NB4 (cell line): ENCODE measurements at regions not wholly inside any gene's neighbourhood (a gene's known extent, or its start where the extent isn't known, plus 50 kb on each side); places are given as distances from the start of the nearest gene placed in this dataset.

Experiments used
- MAX ChIP-seq: IDR thresholded peaks from 2 replicates; pipeline ENCODE4 v1.6.1; 2011; ENCODE audit warnings: low read depth, low read length
- MYC ChIP-seq: IDR thresholded peaks from 2 replicates; pipeline ENCODE4 v1.6.1; 2011; ENCODE audit warnings: low read depth, low read length
- POLR2A ChIP-seq: IDR thresholded peaks from 2 replicates; pipeline ENCODE4 v1.6.1; 2011; ENCODE audit warnings: mild to moderate bottlenecking; ENCODE audit not compliant: insufficient read length; ENCODE audit errors: extremely low read depth
- TF ChIP-seq, protein P1 (sequence below): IDR thresholded peaks from one replicate; pipeline ENCODE4 v1.5.1; 2012; ENCODE audit warnings: low read depth, low read length

DNA sequence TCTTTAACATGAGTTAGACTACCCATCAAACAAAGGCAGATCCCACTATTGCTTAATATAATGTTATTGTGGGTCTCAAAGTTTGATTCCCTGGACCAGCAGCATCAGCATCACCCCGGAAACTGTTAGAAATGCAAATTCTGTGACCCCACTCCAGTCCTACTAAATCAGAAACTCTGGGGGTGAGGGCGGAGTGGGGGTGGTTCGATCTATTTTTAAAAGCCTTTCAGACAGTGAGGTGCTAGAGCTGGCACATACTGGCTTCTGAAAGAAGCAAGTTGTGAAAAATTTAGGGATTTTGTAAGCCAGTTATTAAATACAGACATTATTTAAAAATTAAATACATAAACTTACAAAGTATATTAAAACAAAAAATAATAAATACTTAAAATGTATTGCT lies 513.2 kb downstream of the NFIB start:
- TF ChIP-seq, protein P1, sequence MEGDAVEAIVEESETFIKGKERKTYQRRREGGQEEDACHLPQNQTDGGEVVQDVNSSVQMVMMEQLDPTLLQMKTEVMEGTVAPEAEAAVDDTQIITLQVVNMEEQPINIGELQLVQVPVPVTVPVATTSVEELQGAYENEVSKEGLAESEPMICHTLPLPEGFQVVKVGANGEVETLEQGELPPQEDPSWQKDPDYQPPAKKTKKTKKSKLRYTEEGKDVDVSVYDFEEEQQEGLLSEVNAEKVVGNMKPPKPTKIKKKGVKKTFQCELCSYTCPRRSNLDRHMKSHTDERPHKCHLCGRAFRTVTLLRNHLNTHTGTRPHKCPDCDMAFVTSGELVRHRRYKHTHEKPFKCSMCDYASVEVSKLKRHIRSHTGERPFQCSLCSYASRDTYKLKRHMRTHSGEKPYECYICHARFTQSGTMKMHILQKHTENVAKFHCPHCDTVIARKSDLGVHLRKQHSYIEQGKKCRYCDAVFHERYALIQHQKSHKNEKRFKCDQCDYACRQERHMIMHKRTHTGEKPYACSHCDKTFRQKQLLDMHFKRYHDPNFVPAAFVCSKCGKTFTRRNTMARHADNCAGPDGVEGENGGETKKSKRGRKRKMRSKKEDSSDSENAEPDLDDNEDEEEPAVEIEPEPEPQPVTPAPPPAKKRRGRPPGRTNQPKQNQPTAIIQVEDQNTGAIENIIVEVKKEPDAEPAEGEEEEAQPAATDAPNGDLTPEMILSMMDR: no peak
- TF ChIP-seq MAX: no peak
- no peak for TF ChIP-seq POLR2A
- no peak for TF ChIP-seq MYC
